ENCODE measurements at regions not wholly inside any gene's neighbourhood (a gene's known extent, or its start where the extent isn't known, plus 50 kb on each side); places are given as distances from the start of the nearest gene placed in this dataset.
"Not testable (repeated sequence)": the region's sequence is repeated elsewhere in the genome, so short reads cannot be mapped to it uniquely, and the experiment has no call there.

DNA sequence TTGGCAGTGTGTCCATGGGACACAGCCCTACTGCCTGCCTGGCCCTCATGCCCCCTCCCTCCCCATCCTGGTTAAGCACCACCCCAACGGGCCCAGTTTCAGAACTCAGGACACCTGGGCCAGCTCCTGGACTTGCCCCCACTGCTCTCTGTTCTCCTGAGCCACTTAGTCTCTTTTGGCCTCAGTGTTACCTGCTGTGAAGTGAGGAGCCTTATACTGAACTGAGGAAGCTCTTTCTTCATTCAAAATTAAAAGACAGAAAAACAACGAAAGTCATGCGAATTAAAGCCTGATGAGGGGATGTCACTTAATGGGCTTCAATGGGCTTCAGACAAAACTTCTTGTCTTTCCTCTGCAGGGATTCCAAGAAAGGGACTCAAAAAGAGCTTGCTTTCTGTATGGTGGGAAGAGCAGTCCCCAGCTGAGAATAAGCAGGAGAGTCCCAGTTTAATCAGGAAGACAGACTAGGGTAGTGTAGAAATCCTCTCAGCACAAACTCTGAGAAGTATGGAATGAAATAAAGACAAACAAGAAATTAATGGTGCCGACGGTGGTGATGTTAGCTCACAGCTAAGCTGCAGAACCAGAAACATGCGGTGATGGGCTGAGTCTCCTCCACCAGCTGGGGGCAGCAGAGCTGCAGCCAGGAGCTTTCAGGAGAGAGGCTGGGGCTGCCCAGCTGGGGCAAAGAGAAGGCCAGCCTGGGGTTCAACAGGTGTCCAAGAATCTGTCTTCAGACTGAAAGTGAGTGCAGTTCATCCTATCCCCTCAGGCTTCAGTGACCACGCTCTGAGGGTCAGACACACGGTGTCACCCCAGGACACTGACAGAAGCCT lies 101.0 kb downstream of the GGTLC2 start:
- DNase-seq: no peak

DNA sequence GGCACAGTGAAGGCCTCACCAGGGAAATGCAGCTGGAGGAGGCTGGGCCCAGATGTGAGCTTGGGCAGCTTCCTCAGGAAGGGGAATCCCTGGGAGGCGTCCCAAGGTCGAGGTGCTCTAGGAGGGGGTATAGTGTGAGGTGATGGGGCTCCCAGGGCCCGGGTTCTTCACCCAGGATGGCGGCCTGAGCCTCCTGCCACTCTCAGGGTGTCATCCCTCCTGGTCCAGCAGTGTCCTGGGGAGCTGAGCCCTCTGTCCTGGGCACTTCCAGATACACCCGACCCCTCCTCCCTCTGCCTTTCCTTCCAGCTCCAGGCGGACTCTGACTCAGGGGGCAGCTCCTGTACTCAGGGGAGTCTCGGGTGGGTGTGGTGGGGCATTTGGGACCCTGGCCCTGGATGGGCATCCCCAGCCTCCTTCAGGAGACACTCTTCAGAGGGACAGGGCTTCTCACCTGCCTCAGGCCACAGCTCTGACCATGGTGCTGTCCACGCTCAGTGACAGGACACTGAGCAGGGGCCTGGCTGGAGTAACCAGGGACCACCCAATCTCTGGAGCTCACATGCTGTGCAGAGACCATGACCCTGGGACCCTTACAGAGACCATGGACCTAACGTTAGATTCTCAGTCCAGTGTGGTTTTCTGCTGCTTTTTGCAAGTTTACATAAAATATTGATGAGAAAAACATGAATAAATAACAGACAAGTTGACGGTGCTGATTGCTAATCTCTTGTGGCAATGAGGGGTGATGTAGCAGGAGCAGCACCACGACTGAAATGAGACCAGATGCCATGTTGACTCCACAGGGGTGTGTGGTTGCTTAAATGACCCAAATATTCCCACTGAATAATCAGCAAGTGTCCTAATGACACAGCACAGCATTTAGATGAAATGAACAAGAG lies 101.9 kb downstream of the GGTLC2 start:
- DNase-seq: no peak

DNA sequence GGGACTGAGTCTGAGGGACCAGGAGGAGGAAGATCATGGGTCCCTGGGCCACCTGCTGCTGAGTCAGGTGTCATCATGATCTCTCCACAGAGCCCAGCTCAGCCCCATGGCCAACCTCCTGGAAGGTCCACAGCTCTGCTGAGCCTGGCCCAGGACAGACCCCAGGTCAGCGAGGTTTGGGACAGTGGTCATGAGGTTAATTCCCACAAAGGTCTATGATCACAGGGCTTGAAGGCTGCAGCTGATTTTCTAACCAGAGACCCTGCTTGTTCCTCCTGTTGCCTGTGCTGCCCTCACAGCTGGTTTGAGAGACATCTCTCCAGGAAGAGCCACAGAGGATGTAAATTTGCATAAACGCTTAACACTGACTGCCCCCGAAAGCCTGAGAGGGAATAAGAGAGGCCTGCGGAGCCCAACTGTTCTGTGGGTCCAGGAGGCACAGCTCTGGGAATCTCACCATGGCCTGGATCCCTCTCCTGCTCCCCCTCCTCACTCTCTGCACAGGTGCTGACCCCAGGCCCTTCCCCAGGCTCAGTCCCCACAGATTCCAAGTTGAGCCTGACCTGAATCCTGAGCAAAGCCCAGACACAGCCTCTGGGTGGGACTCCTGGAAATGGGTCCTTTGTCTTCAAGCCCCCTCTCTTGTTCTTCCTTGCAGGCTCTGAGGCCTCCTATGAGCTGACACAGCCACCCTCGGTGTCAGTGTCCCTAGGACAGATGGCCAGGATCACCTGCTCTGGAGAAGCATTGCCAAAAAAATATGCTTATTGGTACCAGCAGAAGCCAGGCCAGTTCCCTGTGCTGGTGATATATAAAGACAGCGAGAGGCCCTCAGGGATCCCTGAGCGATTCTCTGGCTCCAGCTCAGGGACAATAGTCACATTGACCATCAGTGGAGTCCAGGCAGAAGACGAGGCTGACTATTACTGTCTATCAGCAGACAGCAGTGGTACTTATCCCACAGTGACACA lies 102.8 kb downstream of the GGTLC2 start:
- DNase-seq: no peak

DNA sequence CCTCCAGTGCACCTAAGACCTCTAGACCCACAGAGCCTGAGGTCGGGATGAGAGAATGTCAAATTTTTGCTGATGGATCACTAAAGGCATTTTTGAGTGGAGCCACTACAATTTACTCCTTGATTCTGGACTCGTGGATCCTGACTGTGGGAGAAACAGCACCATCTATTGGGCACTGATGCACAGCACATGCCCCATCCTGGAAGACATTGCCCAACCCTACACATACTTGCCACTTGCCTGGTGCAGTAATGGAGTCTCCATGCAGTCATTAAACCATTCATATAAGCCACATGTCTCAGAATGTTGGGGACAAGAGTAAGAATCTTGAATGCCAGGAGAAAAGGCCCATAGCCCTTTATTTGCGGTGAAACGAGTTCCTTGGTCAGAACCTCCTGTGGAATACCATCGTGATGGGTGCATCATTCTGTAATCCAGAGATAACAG lies 103.9 kb downstream of the GGTLC2 start:
- DNase-seq: no peak

DNA sequence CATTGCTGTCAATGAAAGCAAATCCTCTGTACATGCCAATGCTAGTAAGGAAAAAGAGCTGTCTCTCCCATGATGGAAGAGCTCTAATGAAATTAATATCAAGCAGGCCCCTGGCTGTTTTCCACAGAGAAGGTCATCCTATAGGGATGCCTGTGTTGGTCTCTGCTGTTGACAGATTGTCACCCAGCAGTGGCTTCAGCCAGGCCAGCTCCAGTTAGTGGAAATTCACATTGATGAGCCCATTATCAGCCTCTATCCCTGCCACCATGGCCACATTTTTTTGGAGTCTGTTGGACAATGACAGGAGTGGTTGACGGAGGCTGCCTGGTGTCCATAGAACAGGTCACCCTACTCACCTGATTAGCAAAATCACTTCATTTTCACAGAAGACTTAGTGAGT lies 104.3 kb downstream of the GGTLC2 start:
- no peak for DNase-seq

DNA sequence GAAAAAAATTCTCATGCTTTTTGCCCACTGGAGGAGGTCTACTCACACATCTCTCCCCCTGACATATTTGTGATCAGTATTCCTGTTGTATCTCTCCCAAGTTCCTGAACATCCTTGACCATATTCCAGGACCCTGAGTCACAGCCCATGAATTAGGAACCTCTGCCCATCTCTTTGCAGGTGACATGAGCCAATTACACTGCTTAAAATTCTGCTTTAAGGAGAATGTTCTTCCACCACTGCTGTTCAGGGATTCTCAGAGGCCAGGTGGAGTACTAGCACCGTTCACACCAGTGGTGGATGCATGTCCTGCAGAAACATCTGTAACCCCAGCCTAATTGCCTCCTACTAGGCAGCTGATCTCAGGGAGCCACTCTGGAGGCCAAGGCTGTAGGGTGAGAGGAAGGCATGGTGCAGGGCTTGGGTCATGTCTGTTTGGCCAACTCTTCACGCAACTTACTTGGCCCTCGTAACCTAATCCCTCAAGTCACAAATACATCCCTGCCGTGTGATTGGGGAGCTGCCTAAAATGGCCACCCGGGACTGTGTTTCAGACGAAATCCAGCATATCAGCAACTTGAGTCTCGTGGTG lies 104.8 kb downstream of the GGTLC2 start:
- DNase-seq: no peak

DNA sequence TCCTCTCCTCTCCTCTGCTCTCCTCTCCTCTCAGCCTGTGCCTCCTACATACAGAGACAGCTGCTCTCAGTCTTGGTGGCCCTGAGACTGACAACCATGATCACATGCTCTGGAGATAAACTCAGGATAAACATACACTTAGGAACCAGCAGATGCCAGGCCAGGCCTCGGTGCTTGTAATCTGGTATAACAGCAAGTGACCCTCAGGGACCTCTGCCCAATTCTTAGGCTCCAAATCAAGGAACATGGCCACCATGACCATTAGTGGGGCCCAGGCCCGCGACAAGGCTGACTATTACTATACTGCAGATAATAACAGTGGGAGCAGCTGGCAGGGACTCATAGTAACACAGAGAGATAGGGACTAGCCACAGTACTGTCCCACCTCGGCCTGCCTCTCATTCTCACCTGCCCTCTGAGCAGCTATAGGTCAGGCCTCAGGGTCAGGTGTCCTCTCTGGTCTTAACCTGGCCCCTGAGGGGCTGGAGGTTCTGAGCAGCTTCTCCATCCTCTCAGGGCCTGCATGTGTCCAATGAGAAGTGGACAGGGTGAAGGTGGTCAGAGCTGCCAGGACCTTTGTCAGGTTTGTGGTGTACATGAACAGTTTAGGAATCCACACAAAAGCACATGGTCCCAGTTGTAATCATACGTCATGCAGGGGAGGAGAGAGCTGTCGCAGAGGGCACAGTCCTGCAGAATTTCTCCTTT lies 106.1 kb downstream of the GGTLC2 start:
- DNase-seq: no peak

DNA sequence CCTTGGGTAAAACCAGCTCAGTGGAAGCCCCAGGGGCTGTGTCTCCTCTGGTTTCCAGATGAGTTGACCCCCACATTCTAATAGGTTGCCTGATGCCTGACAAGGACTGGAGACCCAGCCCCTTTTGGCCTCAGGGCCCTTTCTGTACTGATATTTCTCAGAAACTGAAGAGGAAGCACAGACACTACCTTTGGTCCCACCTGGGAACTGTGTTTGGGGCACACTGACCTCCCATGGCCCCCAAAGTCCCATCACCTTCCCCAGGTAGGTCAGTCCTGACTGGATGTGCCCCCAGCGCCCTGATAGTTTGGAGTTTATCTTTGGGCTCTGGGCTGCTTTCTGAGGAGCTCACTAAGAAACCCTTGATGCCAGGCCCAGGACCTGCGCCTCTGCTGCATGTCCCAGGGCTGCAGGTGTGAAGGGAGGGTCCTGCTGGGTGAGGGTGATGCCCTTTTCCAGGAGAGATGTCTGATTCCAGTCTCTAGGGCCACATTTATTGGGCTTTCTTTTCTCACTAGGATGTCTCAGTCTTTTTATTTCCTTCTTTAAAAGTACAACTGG lies 106.7 kb downstream of the GGTLC2 start:
- no peak for DNase-seq

DNA sequence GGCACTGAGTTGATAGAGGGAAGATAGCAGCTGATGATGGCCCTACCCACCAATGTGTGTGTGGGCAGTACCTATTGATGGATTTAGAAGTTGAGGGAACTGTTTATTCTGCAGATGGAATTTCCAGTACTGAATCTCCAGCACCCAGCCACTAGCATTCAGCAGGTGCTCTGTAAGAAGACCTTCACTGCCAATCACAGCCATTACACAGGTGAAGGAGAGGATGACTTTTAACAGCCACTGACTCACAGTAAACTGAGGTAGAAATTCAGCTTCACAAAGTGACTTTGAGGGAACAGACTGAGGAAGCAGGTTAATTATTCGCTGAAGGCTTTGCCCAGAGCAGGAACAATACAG lies 107.8 kb downstream of the GGTLC2 start:
- no peak for DNase-seq

DNA sequence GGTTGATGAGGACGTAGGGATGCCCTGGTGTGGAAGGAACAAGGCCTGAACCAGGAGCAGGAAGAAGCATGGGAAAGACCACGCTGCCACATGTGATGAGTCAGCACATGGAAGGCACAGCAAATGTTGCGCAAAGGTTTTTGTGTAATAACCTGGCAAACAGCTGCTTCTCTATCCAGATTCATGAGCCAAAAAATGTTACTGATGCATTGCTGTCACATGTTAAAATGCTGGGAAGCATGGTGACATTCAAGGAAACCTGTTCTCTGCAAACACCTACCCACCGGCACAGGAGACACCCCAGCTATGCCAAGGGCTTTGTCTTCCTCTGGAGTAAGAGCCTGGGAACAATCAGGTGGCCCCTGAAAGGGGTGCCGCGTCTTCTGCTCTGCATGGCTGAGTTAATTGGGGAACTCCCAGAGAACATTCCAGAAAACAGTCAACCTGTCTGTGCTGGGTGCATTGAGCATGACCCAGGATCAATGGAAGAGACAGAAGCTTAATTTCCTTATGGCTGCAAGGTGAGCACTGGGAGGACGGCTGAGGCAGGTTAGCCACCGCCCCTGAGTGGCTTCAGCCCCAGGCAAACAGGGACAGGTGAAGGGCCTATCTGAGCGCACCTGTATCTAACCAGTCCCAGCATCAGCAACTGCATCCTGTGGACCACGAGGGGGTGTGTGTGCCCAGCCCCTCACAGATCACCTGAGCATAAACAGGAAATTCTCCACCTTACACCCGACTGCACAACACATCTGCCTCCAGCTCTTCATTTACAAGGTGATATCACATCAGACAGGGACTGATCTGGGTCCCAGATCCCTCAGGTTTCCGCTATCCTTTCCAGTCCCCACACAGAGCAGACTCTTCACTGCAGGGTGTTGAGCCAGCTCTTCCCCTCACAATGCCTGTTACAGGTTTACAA lies 108.4 kb downstream of the GGTLC2 start:
- no peak for DNase-seq

DNA sequence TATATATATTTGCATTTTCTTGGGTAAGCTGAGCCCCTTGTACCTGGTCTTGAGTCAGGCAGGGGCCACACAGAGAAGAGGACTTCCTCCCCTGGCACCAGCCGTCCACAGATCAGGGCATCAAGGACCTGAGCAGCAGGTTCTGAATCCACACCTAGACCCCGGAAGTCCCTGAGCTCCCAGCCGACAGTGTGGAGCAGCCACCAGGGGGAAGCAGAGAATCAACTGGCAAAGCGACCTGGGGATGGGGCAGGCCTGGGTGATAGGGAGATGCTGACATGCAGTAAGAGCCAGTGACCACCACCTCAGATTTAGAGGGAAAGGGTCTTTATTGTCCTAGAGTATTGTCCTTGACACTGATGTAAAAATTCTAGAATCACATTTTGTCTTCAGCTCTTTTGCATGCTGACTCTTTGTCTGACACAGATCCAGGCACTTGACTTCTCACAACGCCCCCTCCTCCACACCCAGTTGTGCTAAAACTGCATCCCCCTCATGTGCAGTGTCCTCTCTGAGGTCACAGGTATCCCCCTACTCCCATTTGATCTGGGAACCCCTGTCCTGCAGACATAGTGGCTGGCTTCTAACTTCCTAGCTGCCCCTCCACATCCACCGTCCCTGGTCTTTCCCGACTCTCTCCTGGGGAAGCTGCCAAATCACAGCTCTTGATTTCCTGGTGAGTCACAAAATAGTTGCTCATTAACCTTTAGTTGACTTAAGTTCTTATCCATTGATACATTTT lies 109.3 kb downstream of the GGTLC2 start:
- no peak for DNase-seq

DNA sequence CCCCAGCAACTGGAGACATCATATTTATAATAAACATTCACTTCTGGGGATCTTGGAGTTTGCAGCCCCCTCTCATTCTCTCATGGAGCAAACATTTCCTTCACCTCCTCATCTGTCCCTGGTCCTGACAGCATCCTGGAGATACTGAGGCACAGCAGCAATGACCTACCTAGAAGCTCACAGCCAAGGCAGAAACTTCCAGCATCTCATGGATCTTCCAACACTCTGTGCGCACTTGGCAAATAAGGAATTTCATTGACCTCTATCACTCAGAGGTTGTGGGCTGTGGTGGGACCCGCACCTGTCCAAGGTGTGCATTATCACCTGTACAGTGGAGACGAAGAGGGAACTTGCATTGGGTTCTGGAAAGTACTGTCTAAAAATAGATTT lies 109.8 kb downstream of the GGTLC2 start:
- no peak for DNase-seq

DNA sequence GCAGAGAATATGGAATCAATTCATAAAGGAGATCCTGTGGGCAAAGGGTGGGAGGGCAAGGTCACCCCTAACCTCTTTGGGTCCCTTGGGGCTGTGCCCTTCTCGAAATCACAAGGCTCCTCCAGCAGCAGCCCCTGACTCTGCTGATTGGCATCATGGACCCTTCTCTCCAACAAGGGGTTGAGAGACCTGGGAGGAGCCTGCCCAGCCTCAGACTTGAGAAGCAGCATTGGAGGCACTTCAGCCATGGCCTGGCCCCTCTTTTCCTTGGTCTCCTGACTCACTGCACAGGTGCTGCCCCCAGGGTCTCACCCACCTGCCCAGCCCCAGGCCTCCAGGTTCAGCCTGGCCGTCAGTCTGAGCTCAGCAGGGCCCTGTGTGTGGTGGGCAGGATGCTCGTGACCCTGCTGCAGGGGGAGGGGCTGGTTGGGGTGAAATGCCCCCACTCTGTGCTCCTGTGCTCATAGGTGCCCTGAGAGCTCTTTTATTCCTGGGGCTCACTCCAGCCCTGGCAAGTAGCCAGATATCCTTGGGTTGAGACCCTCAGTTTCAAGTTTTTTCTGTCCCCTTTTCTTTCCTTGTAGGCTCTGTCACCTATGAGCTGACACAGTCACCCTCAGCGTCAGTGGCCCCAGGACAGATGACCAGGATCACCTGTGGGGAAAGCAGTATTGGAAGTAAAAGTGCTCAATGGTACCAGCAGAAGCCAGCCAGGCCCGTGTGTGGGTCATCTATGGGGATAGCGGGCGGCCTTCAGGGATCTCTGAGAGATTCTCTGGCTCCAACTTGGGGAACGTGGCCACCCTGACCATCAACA lies 110.8 kb downstream of the GGTLC2 start:
- no peak for DNase-seq

DNA sequence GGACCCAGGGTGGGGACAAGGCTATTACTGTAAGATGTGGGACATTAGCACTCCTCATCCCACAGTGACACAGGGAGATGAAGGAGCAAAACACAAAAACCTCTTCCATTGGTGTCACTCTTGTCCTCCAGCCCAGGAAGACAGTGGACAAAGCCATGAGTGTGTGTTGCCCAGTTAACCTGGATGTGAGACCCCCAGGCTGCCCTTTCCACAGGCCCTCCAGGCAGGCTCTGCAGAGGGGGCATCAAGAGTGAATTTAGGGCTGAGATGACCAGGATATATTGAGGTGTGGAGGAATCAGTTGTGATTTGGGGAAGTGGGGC lies 111.3 kb downstream of the GGTLC2 start:
- DNase-seq: no peak

DNA sequence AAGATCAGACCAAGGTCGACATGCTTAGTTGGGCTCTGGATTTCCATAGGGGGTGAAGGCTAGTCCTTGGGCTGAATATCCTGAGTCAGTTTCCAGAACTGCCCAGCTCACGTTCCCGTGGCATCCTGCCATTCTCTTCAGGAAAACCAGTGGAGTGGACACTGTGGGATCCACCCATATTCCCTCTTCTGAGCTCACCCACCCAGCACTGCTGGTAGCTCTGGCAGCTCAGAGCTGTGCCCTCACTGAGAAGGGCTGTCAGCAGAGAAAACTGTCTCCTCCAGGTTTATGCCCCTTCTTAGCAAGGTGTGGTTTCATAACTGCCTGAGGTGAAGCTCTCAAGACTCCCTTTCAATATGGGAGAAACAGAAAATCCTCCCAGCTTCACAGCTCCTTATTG lies 111.7 kb downstream of the GGTLC2 start:
- DNase-seq: no peak

DNA sequence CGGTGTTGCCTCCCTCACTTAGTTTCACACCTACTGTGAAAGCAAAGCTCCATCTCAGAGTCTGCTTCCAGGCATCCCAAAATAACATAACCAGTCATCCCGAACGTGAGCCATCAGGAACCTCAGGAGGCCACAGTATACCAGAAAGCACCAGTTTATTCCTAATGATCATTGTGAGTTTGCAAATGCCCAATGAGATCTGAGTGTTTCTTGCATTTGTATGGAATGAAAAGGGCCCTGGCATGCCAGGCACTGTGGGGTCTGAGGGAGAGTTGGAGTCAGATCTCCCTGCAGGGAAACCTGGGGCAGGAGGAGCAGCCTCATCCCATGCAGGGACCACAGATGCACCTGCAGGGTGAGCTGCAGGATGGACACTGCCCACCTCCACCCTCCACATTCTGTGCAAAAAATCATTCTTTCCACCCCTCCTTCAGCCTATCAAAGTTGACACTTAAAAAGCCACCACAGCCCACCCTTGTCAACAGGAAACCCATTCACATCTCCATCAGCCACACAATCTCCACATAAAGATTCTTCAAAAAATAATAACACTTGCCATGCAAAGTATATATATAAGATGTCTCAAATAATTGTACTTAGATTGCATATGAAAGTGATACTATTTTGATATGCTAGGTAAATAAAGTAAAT lies 112.3 kb downstream of the GGTLC2 start:
- DNase-seq: not testable (repeated sequence)

DNA sequence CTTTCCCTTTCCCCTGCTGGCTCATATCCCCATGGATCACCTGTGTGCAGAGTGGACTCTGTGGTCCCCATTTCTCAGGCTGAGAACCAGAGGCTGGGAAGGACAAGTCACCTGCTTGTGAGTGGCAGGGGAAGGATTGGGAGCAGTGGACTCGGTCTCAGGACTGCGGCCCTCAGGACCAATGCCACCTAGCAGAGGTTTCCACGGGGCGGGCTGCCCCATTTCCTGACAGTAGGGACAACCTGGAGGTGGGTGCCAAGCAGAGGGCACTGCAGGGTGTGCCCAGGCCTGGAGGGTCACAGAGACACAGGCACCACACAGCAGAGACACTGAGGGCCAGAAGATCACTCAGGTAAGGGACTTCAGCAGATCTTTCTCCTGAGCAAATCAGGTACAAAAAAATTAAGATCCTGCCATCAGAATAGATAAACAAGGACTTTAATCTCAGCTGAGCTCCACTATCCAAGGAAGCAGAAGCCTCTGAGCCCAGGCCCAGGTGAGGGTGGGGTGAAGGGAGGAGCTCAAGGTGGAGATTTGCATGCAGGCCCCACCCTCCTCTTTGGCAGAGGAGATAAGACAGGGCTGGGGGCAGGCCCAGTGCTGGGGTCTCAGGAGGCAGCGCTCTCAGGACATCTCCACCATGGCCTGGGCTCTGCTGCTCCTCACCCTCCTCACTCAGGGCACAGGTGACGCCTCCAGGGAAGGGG lies 113.8 kb downstream of the GGTLC2 start:
- not testable (repeated sequence) for DNase-seq

DNA sequence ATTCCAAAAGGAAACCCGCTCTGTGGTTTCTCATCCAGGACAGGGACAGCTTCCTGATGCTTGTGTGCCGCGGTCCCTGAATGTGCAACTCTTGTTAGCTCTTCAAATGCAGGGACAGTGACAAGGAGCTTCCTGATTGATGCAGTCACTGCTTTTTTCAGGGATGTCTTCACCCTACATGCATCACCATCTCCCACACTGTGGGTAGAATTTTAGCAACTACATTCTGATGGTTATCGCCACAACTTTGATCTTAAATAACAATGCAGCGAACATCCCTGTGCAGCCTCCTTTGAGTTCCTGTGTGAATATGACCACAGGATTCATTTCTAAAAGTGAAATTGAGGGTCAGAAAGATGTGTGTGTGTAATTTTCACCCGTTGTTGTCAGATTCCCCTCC lies 115.0 kb downstream of the GGTLC2 start:
- no peak for DNase-seq
